B cell (primary cell): ENCODE measurements at regions not wholly inside any gene's neighbourhood (a gene's known extent, or its start where the extent isn't known, plus 50 kb on each side); places are given as distances from the start of the nearest gene placed in this dataset.

Source experiments
- ATAC-seq: fragments of 200-7000 bp; cut with Tn5 transposase; one replicate; pipeline ENCODE4 v1.10.0; 2021; ENCODE audit warnings: low read depth, mild to moderate bottlenecking, moderate number of reproducible peaks, moderate library complexity
- CTCF ChIA-PET: fragments of 350-600 bp; sonication (Branson Sonifier 250); formaldehyde crosslinking; loops from one replicate; lab custom pipeline; 2021; ENCODE audit warnings: antibody characterized with exemption, inconsistent platforms; lab: Charles Lee
- POLR2A ChIA-PET: fragments of 350-600 bp; sonication (Branson Sonifier 250); formaldehyde crosslinking; loops from one replicate; lab custom pipeline; 2021; ENCODE audit warnings: antibody characterized with exemption; lab: Charles Lee
- DNase-seq: peaks from one replicate; pipeline ENCODE4 v3.0.0; 2013
- H2AFZ ChIP-seq: 2 replicates; pipeline ENCODE4 v1.6.1; 2012; ENCODE audit warnings: mild to moderate bottlenecking, low read depth, low read length; ENCODE audit not compliant: insufficient read depth, poor library complexity, severe bottlenecking
- H3K27ac ChIP-seq, 2 donors: 1 replicate in 1 of 2; 2 replicates in 1 of 2; pipeline ENCODE4 v1.5.1; 2012 to 2013; ENCODE audit warnings: low read length in 2 of 2, mild to moderate bottlenecking in 2 of 2, moderate library complexity in 1 of 2
- H3K27me3 ChIP-seq, 4 experiments: fragments of 200-600 bp in 1 of 4; sonication (generic) in 1 of 4; replicated peaks in 1 of 4; 1 replicate in 2 of 4; 2 replicates in 2 of 4; pipeline versions ENCODE4 v1.6.1 to v1.7.0; 2013 to 2016; ENCODE audit warnings: low read length in 3 of 4, mild to moderate bottlenecking in 2 of 4, mixed read lengths in 1 of 4, moderate library complexity in 1 of 4; ENCODE audit not compliant: insufficient read depth in 4 of 4, control insufficient read depth in 3 of 4; ENCODE audit errors: control extremely low read depth in 1 of 4
- H3K36me3 ChIP-seq, 2 experiments: replicated peaks in 1 of 2; 1 replicate in 1 of 2; 2 replicates in 1 of 2; pipeline versions ENCODE4 v1.6.1 to v1.7.1; 2013; ENCODE audit warnings: low read length in 1 of 2; ENCODE audit not compliant: insufficient read depth in 2 of 2, control insufficient read depth in 1 of 2; ENCODE audit errors: control extremely low read depth in 1 of 2, extremely low read depth in 1 of 2
- H3K4me1 ChIP-seq, 2 donors: fragments of 200-600 bp in 1 of 2; sonication (generic) in 1 of 2; 1 replicate in 1 of 2; 2 replicates in 1 of 2; pipeline versions ENCODE4 v1.5.1 to v1.6.1; 2013 to 2017; ENCODE audit warnings: low read length in 2 of 2; ENCODE audit not compliant: control insufficient read depth in 2 of 2, insufficient read depth in 2 of 2
- H3K4me2 ChIP-seq: replicated peaks from 2 replicates; pipeline ENCODE3; 2012; ENCODE audit warnings: mild to moderate bottlenecking, low read depth, low read length; ENCODE audit not compliant: poor library complexity, severe bottlenecking
- H3K4me3 ChIP-seq, 5 experiments: fragments of 200-600 bp in 1 of 5; sonication (generic) in 1 of 5; 1 replicate in 3 of 5; 2 replicates in 2 of 5; pipeline versions ENCODE4 v1.5.1 to v1.7.0; 2011 to 2016; ENCODE audit warnings: low read length in 4 of 5, mild to moderate bottlenecking in 4 of 5, low read depth in 2 of 5, control low read depth in 1 of 5, moderate library complexity in 1 of 5; ENCODE audit not compliant: insufficient read depth in 1 of 5; ENCODE audit errors: control extremely low read depth in 1 of 5, extremely low read depth in 1 of 5
- H3K79me2 ChIP-seq: fragments of 200-600 bp; sonication (generic); one replicate; pipeline ENCODE4 v1.6.0; 2016; ENCODE audit warnings: low read length; ENCODE audit not compliant: control insufficient read depth, insufficient read depth
- H3K9ac ChIP-seq: fragments of 200-600 bp; sonication (generic); 2 replicates; pipeline ENCODE4 v1.6.1; 2017; ENCODE audit warnings: mild to moderate bottlenecking, low read length, moderate library complexity
- H3K9me3 ChIP-seq, 3 donors: one replicate each; pipeline versions ENCODE4 v1.6.1 to v1.7.1; 2013; ENCODE audit warnings: low read length in 2 of 3; ENCODE audit not compliant: control insufficient read depth in 2 of 3, insufficient read depth in 1 of 3; ENCODE audit errors: control extremely low read depth in 1 of 3
- H4K20me1 ChIP-seq: 2 replicates; pipeline ENCODE4 v1.6.0; 2012; ENCODE audit warnings: mild to moderate bottlenecking, low read length; ENCODE audit not compliant: insufficient read depth, control insufficient read depth, poor library complexity, severe bottlenecking
- H3K27ac Mint-ChIP-seq: one replicate; pipeline ENCODE4 v1.8.0; 2021; ENCODE audit warnings: mixed read lengths
- H3K27me3 Mint-ChIP-seq: one replicate; pipeline ENCODE4 v1.8.0; 2021; ENCODE audit warnings: mixed read lengths
- H3K4me1 Mint-ChIP-seq: one replicate; pipeline ENCODE4 v1.8.0; 2021; ENCODE audit warnings: mixed read lengths
- H3K4me3 Mint-ChIP-seq: one replicate; pipeline ENCODE4 v1.8.0; 2021; ENCODE audit warnings: mixed read lengths
- H3K9me3 Mint-ChIP-seq: one replicate; pipeline ENCODE4 v1.8.0; 2022; ENCODE audit warnings: mixed read lengths; ENCODE audit not compliant: insufficient read depth
- EZH2 ChIP-seq: IDR thresholded peaks from 2 replicates; pipeline ENCODE4 v1.6.1; 2012; ENCODE audit warnings: borderline replicate concordance, low read depth, mild to moderate bottlenecking, moderate library complexity, low read length; ENCODE audit not compliant: insufficient read depth, poor library complexity, severe bottlenecking
- WGBS: methylation state at CpG from one replicate; pipeline ENCODE4 v1.1.5; 2013; ENCODE audit warnings: missing lambda C conversion rate; ENCODE audit not compliant: insufficient coverage; 5-methylcytosine and 5-hydroxymethylcytosine counted together
- intact Hi-C: fragments of 100-400 bp; cut with micrococcal nuclease; formaldehyde crosslinking; loops from one replicate; pipeline ENCODE4 v1.10.0; 2022
- TF ChIP-seq, protein P1 (sequence below): fragments of 200-600 bp; IDR thresholded peaks from one replicate; pipeline ENCODE4 v1.8.0; 2022; ENCODE audit warnings: antibody characterized with exemption, mild to moderate bottlenecking

DNA sequence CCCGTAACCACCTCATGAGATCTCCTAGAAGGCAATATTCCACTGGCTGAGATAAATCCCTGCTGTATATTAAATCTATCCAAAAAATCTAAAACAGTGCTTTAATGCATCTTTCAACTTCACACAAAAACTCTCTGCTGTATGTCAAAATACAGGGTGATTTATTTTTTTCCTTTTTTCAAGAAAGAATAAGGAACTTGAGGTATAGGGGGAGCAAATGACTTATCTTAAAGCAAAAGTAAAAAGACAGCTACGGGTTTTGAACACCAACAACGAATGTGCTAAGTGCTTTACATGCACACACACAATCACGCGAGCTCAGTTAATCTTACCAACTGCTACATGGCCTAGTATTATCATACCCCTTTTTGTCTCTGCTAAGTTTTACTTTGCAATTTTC, 168.9 kb upstream of the PHF14 start:
- Mint-ChIP-seq H3K9me3 (no peaks in the 10 kb centered on the region), H3K27ac (no peak overlapping the region), H3K27me3 (no peaks in the 10 kb centered on the region), H3K4me1 (no peaks in the 10 kb centered on the region), H3K4me3 (no peak overlapping the region)
- Histone ChIP-seq H3K9ac (no peak overlapping the region), H3K27ac (no peak overlapping the region), H3K79me2 (no peaks in the 10 kb centered on the region), H3K4me2 (no peak overlapping the region), H3K27me3 (no peaks in the 10 kb centered on the region), H3K36me3 (no peaks in the 10 kb centered on the region), H4K20me1 (no peaks in the 10 kb centered on the region), H3K9me3 (no peaks in the 10 kb centered on the region), H3K4me1 (no peaks in the 10 kb centered on the region), H2AFZ (no peak overlapping the region), H3K4me3 (no peak overlapping the region)
- DNase-seq (no peak), ATAC-seq (no peak)
- CTCF ChIA-PET = no interaction called here
- POLR2A ChIA-PET = no interaction called here
- 32% methylated on average over 3 of the region's 5 CpGs for WGBS
- intact Hi-C loops = no loop called here
- TF ChIP-seq, protein P1, sequence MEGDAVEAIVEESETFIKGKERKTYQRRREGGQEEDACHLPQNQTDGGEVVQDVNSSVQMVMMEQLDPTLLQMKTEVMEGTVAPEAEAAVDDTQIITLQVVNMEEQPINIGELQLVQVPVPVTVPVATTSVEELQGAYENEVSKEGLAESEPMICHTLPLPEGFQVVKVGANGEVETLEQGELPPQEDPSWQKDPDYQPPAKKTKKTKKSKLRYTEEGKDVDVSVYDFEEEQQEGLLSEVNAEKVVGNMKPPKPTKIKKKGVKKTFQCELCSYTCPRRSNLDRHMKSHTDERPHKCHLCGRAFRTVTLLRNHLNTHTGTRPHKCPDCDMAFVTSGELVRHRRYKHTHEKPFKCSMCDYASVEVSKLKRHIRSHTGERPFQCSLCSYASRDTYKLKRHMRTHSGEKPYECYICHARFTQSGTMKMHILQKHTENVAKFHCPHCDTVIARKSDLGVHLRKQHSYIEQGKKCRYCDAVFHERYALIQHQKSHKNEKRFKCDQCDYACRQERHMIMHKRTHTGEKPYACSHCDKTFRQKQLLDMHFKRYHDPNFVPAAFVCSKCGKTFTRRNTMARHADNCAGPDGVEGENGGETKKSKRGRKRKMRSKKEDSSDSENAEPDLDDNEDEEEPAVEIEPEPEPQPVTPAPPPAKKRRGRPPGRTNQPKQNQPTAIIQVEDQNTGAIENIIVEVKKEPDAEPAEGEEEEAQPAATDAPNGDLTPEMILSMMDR = no peak
- TF ChIP-seq EZH2 = no peak

DNA sequence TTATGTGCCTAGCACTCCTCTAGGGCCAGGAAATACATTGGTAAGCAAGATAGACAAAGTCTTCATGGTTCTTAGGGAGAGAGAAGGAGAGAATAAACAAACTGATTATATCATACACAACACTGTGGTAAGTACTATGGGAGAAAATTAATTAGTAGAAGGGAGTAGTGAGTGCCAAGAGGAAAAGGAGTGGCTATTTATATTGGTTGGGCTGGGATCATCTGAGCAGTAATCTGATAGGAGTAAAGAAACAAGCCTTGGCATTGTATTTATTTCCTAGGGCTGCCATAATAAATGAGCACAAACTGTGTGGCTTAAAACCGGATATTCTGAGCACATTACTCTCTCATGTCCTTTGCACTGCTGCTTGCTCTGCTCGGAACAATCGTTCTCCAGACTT, 158.1 kb upstream of the PHF14 start:
- H4K20me1 ChIP-seq = no peaks in the 10 kb centered on the region
- no peak for DNase-seq
- H3K27me3 ChIP-seq = no peaks in the 10 kb centered on the region
- Mint-ChIP-seq H3K27me3 (no peaks in the 10 kb centered on the region), H3K4me1 (no peaks in the 10 kb centered on the region), H3K9me3 (no peaks in the 10 kb centered on the region), H3K27ac (no peak overlapping the region), H3K4me3 (no peak overlapping the region)
- no peak overlapping the region for H2AFZ ChIP-seq
- TF ChIP-seq EZH2 = no peak
- TF ChIP-seq, protein P1 = no peak
- no peaks in the 10 kb centered on the region for H3K79me2 ChIP-seq
- intact Hi-C loops = no loop called here
- H3K27ac ChIP-seq = no peak overlapping the region
- ChIA-PET POLR2A (no interaction called here), CTCF (no interaction called here)
- H3K36me3 ChIP-seq = no peaks in the 10 kb centered on the region
- 83% methylated on average over 1 of the region's 3 CpGs for WGBS
- H3K4me1 ChIP-seq = no peaks in the 10 kb centered on the region
- H3K9me3 ChIP-seq = no peaks in the 10 kb centered on the region
- no peak for ATAC-seq
- H3K4me2 ChIP-seq = no peak overlapping the region
- no peak overlapping the region for H3K4me3 ChIP-seq
- H3K9ac ChIP-seq = no peak overlapping the region
